SIG-M5 treated with dmso at 0.1 percent for 504 hours (cell line): ENCODE measurements at regions not wholly inside any gene's neighbourhood (a gene's known extent, or its start where the extent isn't known, plus 50 kb on each side); places are given as distances from the start of the nearest gene placed in this dataset.

Experiments
- DNase-seq: peaks from one replicate; lab custom pipeline; 2025; ENCODE audit not compliant: unreplicated experiment; lab: John Stamatoyannopoulos, UW

DNA sequence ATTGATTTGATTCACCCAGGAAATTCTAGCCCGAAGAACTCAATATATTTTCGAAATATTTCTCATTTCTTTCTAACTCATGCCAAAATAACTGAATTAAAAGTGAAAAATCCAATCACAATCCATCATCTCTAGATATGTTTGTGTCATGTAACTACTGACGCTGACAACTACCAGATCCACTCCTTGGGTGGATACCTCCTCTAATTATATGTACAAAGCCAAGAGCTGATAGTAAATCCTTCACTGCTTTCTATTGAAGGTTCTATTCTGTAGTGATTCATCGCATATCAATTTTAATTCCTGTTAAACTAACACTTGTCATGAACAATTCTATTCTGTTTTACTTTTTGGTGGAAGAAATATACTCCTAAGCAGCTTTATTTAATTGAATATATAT is 1056.6 kb upstream of the NXPH2 start:
- DNase-seq, result no peak

DNA sequence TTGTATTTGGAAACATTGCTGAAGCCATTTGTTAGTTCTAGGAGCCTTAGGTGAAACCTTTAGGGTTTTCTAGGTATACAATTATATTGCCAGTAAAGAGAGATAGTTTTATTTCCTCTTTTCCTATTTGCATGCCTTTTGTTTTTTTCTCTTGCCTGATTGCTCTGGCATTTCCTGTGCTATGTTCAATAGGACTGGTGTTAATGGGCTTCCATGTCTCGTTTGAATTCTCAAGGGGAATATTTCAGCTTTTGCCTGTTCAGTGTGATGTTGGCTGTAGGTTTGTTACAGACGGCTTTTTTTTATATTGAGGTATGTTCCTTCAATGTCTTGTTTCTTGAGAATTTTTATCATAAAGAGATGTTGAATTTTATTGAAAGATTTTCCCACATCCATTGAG is 1054.9 kb upstream of the NXPH2 start:
- no peak for DNase-seq

- DNase-seq, result no peak
Measured at GRCh38 chr2:139828011-139828410, 1047.8 kb upstream of the NXPH2 start.

GRCh38 chr2:139825726-139826125 is 1045.5 kb upstream of the NXPH2 start:
- no peak for DNase-seq

DNA sequence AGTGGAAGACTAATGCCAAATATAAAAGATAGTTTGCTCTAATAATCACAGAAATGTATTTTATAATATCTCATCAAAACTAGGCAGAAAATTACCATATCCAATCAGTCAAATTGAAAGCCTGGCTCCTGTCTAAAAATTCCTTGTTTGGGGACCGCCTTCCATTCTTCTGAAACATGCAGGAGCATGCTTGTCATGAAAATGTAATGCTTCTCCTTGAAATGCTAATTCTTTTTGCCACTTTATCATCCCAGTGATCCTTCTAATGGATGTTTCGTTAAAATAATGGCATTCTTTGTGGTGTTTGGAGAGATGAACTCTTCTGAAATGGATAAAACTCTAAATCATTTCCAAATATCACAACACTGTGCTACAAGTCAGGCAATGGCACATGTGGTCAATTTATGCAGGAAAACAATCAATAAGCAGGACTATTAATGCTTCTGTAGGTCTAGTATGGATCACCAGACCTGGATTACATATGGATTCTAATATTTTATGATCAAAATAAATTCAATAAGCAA is 1039.1 kb upstream of the NXPH2 start:
- DNase-seq, result no peak

GRCh38 chr2:139814458-139814857 is 1034.3 kb upstream of the NXPH2 start:
- DNase-seq, result no peak

DNA sequence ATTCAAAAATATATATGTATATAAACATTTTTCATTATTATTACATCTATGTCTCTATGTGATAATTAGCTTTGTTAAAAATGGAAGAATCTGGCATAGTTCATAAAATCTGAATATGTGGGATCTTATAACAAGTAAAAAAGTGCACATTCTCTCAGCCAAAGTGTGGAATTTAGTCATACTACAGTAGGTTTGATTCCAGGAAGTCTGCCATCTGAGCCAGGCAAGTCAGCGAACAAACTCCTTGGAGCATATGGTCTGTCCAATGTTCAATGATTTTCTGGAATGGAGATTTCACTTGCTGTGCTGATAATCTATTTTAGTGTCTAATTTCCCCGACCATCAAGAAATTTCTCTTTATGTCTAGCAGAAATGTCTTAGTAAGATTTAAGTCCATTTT is 1033.2 kb upstream of the NXPH2 start:
- no peak for DNase-seq

DNA sequence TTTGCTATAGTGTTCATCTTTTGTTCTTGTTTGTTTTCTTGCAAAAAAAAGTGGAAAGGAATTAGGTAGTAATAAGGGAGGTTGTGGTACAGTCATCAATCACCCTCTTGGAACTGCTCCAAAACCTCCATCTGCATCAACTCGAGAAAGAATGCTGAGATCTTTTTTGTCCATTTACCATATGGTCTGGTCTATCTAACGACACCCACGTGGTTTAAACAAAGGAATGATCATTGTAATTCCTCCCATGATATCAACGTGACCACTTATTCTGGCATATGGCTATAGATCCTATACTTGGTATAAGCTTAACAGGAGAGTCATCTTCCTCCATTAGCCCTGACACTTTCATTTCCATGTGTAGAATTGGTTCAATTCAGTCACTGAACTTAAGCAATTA is 1025.3 kb upstream of the NXPH2 start:
- no peak for DNase-seq

DNA sequence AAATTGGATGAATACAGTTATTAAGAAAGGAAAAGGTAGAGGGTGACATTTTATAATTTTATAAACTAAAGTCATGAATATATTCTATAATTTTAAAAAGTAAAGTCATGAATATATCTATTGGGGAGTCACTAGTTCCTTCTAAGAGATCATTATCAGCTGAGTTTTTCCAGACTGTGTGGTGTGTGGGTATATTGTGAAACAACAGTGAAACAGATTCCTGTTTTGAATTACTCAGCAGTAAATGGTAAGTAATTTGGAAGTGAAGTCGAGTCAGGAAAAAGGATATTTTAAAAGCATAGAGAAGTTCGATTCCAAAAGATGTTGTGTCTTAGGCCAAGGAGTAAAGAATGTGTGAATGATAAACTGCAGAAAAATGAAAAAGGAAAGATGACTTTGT is 1018.2 kb upstream of the NXPH2 start:
- DNase-seq, result no peak

DNA sequence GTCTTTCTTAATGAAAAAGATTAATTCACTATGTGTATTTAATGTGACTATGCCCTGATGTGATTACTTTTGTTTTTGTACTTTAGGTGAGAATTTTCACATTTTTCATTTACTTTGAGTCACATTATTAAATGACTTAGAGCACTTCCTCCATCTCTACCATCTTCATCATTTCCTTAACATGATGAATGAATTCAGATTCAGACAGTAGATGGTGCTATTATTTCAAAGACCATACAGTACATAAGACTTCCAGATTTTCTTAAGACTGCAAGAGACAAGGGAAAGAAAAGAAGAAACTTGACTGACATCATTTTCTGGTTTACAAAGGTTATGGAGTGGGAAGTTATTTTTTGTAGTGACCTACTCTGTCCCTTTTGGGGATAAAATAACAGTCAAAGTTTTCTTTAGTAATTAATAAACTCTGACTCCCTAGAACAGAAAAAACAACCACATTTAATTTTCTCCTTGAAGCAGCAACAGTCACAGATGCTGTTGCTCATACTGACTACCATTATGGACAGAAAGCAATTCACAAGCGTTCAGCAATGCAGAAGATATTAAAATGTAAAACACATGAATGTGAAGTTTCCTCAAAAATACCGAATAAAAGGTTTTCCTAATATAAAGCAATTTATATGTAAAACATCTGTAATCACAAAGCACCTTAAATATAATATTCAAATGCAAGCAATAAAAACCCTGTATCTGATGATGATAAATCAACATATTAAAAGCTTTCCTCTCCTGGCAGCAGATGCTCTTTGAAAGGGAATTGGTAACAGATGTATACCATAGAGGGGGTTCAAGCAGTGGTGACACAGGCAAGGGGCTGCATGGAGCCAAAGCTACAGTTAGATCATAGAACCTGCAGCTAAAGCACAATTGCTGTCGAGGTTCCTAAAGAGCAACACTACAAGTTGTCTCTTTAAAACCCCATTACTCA is 1010.9 kb upstream of the NXPH2 start:
- peak; percentile 72 for DNase-seq

- no peak for DNase-seq
Measured at GRCh38 chr2:139790136-139790535, 1009.9 kb upstream of the NXPH2 start.

DNA sequence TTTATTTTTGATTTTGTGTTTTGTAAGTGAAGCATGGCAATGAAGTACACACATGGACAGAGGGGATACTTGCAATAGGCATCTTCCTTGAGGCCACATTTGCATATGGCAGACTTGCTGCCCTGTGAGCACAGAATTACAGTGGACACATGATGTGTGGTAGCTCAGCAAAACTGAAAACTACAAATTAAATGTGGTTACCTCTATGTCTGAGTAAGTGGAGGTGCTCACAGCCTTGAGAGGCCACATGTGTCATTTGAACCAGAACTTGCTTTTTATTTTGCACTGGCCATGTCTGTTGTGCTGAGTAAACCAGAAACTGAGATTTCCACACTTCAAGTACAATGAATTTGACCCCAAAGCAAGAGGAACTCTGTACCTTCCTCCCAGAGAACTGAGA is 998.5 kb upstream of the NXPH2 start:
- no peak for DNase-seq

DNA sequence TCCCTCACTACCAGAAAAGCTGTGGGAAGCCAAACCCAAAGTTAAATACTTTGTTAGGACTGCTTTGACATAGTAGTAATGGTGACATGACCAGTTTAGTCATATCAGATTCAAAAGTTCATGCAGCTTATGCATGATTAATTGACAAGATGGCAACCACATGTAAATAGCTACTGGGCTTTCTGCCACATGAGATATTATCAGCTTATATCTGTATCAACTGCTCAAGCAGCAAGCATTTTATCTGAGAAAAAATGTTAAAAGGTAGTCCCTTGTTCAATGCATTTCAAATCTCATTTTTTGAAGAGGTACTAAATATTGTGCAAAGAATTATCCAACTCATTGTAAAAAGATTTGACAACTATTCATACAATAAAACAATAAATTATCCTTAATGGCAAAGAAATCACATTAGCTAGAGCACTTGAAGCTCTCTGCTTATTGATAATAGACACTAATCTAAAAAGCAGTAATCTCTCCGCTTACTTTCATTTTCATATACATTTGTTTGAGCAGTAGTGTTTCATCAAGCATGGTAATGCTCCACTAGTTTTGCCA is 993.6 kb upstream of the NXPH2 start:
- DNase-seq, result no peak

- DNase-seq, result no peak
Measured at GRCh38 chr2:139769633-139770032, 989.4 kb upstream of the NXPH2 start.

DNA sequence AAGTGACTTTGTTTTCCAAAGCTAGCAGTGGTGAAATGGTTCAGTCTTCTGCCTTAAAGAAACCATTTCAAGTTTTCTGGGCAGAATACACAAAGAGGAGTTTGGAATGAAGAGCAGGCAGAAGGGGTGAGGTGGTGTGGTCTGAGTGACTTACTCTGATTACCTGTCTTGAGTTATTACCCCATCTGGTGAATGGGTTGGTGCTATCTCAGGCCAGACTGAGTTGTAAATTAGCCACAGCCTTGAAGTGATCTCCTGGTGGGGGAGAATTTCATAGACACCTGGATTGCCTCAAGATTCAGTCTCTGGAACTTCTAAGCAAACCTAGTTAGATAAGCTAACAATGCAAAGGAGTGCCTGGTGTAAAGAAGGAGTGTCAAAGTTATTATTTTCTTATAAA is 983.5 kb upstream of the NXPH2 start:
- DNase-seq, result no peak

DNA sequence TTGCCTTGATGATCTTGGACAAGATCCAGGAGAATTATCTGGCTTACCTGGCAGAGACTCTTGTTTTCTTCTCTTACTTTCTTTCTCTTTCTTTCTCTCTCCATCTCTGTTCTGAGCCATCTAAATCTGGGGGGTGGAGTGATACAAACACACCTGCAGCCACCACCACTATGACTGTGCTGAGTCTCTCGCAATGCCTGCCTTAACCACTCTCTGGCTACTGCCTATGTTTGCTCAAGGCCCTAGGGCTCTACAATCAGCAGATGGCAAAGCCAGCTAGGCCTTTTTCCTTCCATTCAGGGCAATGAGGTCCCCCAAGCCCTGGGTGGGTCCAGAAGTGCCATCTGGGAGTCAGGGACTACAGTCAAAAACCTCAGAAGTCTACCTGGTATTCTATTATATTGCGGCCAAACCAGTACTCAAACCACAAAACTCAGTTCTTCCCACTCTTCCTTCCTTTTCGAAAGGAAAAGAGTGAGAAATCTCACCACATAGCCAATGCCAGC is 978.9 kb upstream of the NXPH2 start:
- DNase-seq, result no peak

DNA sequence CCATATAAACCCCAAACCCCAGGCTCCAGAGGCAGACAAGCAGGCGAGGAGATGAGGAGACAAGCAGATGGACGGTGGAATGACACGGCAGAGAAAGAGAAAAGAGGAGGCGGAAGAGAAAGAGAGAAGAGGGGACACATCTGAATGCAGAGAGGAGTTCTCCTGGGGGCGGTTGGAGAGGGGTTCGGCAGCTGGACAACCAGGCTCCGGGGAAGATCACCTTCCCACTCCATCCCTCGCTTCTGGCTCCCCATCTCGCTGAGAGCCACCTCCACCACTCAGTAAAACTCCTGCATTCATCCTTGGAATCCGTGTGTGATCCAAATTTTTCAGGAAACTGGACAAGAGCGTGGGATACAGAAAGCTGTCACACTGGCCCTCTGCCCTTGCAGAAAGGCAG is 966.7 kb upstream of the NXPH2 start:
- no peak for DNase-seq

DNA sequence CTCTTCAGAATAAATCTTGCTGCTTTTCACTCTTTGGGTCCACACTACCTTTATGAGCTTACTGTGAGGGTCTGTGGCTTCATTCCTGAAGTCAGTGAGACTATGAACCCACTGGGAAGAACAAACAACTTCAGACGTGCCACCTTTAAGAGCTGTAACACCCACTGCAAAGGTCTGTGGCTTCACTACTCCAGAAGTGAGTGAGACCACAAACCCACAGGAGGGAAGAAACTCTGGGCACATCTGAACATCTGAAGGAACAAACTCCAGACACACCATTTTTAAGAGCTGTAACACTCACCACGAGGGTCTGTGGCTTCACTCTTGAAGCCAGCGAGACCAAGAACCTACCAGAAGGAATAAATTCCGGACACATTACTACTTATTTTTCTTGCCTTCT is 964.1 kb upstream of the NXPH2 start:
- DNase-seq, result no peak

GRCh38 chr2:139742216-139743172 is 962.3 kb upstream of the NXPH2 start:
- DNase-seq, result no peak

- DNase-seq, result no peak
Measured at GRCh38 chr2:139737659-139738058, 957.5 kb upstream of the NXPH2 start.

- DNase-seq, result no peak
Measured at GRCh38 chr2:139730197-139730596, 950.0 kb upstream of the NXPH2 start.
